ENCODE measurements at regions not wholly inside any gene's neighbourhood (a gene's known extent, or its start where the extent isn't known, plus 50 kb on each side); places are given as distances from the start of the nearest gene placed in this dataset.

DNA sequence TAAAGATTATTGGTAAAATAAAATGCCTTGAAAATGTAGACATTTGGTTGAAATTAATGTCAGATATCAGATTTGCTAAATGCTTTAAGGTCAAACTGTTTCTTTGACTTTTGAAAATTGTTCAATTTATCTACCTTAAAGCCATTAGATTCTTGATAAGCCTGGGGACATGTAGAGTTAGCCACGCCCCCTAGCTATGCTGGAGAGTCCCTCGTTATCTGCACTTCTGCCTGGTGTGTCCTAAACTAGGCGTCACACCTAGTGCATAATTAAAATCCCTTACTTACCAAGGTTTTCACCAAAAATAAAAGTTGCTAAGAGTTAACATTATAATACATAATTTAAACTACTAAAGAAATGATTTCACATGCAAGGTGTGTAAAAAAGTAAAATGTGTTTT lies 79.5 kb downstream of the EGLN3 start:
- no peak for TF ChIP-seq POLR2A (IDR thresholded peaks at IDR 0.05; ENCODE audit: low read depth, low read length)
- TF ChIP-seq TAF1 (IDR thresholded peaks at IDR 0.05; ENCODE audit: borderline replicate concordance, low read depth, low read length): no peak
- no peak for TF ChIP-seq BHLHE40 (IDR thresholded peaks at IDR 0.05; ENCODE audit: borderline replicate concordance in 1 of 2, low read depth in 2 of 2, low read length in 1 of 2)
- TF ChIP-seq, protein P1, sequence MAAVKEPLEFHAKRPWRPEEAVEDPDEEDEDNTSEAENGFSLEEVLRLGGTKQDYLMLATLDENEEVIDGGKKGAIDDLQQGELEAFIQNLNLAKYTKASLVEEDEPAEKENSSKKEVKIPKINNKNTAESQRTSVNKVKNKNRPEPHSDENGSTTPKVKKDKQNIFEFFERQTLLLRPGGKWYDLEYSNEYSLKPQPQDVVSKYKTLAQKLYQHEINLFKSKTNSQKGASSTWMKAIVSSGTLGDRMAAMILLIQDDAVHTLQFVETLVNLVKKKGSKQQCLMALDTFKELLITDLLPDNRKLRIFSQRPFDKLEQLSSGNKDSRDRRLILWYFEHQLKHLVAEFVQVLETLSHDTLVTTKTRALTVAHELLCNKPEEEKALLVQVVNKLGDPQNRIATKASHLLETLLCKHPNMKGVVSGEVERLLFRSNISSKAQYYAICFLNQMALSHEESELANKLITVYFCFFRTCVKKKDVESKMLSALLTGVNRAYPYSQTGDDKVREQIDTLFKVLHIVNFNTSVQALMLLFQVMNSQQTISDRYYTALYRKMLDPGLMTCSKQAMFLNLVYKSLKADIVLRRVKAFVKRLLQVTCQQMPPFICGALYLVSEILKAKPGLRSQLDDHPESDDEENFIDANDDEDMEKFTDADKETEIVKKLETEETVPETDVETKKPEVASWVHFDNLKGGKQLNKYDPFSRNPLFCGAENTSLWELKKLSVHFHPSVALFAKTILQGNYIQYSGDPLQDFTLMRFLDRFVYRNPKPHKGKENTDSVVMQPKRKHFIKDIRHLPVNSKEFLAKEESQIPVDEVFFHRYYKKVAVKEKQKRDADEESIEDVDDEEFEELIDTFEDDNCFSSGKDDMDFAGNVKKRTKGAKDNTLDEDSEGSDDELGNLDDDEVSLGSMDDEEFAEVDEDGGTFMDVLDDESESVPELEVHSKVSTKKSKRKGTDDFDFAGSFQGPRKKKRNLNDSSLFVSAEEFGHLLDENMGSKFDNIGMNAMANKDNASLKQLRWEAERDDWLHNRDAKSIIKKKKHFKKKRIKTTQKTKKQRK (IDR thresholded peaks at IDR 0.05; ENCODE audit: low read depth, low read length): no peak
- TF ChIP-seq CHD4 (IDR thresholded peaks at IDR 0.05): no peak
- TF ChIP-seq POLR2AphosphoS5 (IDR thresholded peaks at IDR 0.05; ENCODE audit: low read length): no peak
- TF ChIP-seq, protein P2, sequence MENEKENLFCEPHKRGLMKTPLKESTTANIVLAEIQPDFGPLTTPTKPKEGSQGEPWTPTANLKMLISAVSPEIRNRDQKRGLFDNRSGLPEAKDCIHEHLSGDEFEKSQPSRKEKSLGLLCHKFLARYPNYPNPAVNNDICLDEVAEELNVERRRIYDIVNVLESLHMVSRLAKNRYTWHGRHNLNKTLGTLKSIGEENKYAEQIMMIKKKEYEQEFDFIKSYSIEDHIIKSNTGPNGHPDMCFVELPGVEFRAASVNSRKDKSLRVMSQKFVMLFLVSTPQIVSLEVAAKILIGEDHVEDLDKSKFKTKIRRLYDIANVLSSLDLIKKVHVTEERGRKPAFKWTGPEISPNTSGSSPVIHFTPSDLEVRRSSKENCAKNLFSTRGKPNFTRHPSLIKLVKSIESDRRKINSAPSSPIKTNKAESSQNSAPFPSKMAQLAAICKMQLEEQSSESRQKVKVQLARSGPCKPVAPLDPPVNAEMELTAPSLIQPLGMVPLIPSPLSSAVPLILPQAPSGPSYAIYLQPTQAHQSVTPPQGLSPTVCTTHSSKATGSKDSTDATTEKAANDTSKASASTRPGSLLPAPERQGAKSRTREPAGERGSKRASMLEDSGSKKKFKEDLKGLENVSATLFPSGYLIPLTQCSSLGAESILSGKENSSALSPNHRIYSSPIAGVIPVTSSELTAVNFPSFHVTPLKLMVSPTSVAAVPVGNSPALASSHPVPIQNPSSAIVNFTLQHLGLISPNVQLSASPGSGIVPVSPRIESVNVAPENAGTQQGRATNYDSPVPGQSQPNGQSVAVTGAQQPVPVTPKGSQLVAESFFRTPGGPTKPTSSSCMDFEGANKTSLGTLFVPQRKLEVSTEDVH (IDR thresholded peaks at IDR 0.05; ENCODE audit: low read depth, partially characterized antibody): no peak
- no peak for TF ChIP-seq SP1 (IDR thresholded peaks at IDR 0.05; ENCODE audit: low read depth, low read length)
- no peak for TF ChIP-seq EED (IDR thresholded peaks at IDR 0.05; ENCODE audit: low read depth)
- TF ChIP-seq, protein P3, sequence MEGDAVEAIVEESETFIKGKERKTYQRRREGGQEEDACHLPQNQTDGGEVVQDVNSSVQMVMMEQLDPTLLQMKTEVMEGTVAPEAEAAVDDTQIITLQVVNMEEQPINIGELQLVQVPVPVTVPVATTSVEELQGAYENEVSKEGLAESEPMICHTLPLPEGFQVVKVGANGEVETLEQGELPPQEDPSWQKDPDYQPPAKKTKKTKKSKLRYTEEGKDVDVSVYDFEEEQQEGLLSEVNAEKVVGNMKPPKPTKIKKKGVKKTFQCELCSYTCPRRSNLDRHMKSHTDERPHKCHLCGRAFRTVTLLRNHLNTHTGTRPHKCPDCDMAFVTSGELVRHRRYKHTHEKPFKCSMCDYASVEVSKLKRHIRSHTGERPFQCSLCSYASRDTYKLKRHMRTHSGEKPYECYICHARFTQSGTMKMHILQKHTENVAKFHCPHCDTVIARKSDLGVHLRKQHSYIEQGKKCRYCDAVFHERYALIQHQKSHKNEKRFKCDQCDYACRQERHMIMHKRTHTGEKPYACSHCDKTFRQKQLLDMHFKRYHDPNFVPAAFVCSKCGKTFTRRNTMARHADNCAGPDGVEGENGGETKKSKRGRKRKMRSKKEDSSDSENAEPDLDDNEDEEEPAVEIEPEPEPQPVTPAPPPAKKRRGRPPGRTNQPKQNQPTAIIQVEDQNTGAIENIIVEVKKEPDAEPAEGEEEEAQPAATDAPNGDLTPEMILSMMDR (IDR thresholded peaks at IDR 0.05 in 2 of 3, conservative IDR thresholded peaks at IDR 0.05 in 1 of 3; ENCODE audit: control insufficient read depth in 2 of 3, extremely low read depth in 1 of 3, insufficient read depth in 1 of 3, low read depth in 3 of 3, low read length in 3 of 3): no peak

Data from GM12878 (cell line).